ENCODE measurements at regions not wholly inside any gene's neighbourhood (a gene's known extent, or its start where the extent isn't known, plus 50 kb on each side); places are given as distances from the start of the nearest gene placed in this dataset.
A peak's percentile ranks its signal among the peaks of the same experiment; 100 is the strongest.

DNA sequence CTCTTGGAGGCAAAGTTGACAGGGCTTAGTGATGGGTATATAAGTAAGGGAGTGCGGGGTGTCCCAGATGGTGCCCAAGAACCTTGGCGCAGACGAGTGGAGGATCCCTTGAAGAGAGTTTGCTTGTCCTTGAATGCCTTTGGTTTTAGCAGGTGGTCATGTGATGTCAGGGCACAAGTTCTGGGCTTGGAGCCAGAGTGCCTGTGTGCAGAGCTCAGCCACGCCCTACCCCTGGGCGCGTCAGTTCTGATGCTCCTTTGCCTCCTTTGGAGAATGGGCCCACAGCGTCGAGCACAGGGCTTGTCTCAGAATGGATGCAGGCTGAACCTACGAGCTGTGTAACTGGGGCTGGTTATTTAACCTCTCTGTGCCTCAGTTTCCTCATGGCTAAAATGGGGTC, 412.2 kb upstream of the EEF2KMT start:
- Histone ChIP-seq H3K27ac (no peak overlapping the region), H3K4me1 (replicated peaks in 1 of 2) (peaks cover 38 to 54% of the 10 kb centered on the region in 2 donors), H3K4me3 (no peak overlapping the region)
- no peak for ATAC-seq (replicated peaks in 6 of 8)
- in situ Hi-C loops (cut with MboI; ENCODE audit: low pct_unique_long_range_greater_than_20kb in 2 of 9, low sequenced_read_pairs in 9 of 9, unreplicated experiment in 9 of 9): loop anchor here in 3 of 9 experiments (25.0 kb wide), 2 partner anchors 103 to 1128 kb away; no protein-coding TSS in a partner anchor
- 93 to 100% (median 94%) methylated on average over 2 to 5 of the region's 9 CpGs; no CpG with 5 or more reads in 6 of the 10 experiments for whole genome bisulfite sequencing, 10 experiments

GRCh38 chr16:5509336-5509735, 411.7 kb upstream of the EEF2KMT start:
- WGBS, 10 experiments: 0 to 100% (median 57%) methylated on average over 1 to 4 of the region's 7 CpGs; no CpG with 5 or more reads in 4 of the 10 experiments
- H3K27ac ChIP-seq: no peak overlapping the region
- in situ Hi-C loops (cut with MboI; ENCODE audit: low pct_unique_long_range_greater_than_20kb in 2 of 9, low sequenced_read_pairs in 9 of 9, unreplicated experiment in 9 of 9): loop anchor here in 3 of 9 experiments (25.0 kb wide), 2 partner anchors 103 to 1128 kb away; no protein-coding TSS in a partner anchor
- H3K4me3 ChIP-seq: no peak overlapping the region
- no peak for ATAC-seq (replicated peaks in 6 of 8)
- H3K4me1 ChIP-seq (replicated peaks in 1 of 2): peaks cover 38 to 59% of the 10 kb centered on the region in 2 donors

- Histone ChIP-seq H3K4me1 (replicated peaks in 1 of 2) (peaks cover 38 to 62% of the 10 kb centered on the region in 2 donors), H3K27ac (no peak overlapping the region), H3K4me3 (no peak overlapping the region)
- no peak for ATAC-seq (replicated peaks in 6 of 8)
- in situ Hi-C loops (cut with MboI; ENCODE audit: low pct_unique_long_range_greater_than_20kb in 2 of 9, low sequenced_read_pairs in 9 of 9, unreplicated experiment in 9 of 9): loop anchor here in 3 of 9 experiments (25.0 kb wide), 2 partner anchors 104 to 1129 kb away; no protein-coding TSS in a partner anchor
- WGBS, 10 experiments: 17 to 40% methylated on average over 1 to 2 of the region's 6 CpGs; no CpG with 5 or more reads in 8 of the 10 experiments
Observed at GRCh38 chr16:5508371-5508770, 410.8 kb upstream of the EEF2KMT start.

DNA sequence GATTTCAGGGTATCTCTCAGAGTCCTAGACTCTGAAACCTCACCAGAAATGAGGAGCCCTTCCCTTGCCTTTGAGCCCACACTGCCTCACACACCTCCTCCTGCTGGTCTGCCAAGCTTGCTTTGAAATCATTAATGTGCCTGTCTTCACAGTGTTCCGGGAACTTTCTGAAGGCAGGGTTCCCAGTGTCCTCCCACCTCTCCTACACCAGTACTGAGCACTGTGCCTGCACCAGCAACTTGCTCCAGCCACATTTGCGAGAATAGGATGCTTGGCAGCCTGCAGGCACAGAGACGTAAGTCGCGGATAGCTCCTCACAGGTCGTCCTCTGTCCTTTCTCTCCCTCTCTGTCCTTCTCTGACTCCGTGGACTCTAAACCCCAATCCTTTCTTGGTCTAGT, 408.4 kb upstream of the EEF2KMT start:
- 40 to 75% (median 59%) methylated on average over 1 to 6 of the region's 7 CpGs; no CpG with 5 or more reads in 4 of the 10 experiments for WGBS, 10 experiments
- no peak for ATAC-seq (replicated peaks in 6 of 8)
- in situ Hi-C loops (cut with MboI; ENCODE audit: low pct_unique_long_range_greater_than_20kb in 2 of 9, low sequenced_read_pairs in 9 of 9, unreplicated experiment in 9 of 9): loop anchor here in 3 of 9 experiments (25.0 kb wide), 2 partner anchors 106 to 1131 kb away; no protein-coding TSS in a partner anchor

DNA sequence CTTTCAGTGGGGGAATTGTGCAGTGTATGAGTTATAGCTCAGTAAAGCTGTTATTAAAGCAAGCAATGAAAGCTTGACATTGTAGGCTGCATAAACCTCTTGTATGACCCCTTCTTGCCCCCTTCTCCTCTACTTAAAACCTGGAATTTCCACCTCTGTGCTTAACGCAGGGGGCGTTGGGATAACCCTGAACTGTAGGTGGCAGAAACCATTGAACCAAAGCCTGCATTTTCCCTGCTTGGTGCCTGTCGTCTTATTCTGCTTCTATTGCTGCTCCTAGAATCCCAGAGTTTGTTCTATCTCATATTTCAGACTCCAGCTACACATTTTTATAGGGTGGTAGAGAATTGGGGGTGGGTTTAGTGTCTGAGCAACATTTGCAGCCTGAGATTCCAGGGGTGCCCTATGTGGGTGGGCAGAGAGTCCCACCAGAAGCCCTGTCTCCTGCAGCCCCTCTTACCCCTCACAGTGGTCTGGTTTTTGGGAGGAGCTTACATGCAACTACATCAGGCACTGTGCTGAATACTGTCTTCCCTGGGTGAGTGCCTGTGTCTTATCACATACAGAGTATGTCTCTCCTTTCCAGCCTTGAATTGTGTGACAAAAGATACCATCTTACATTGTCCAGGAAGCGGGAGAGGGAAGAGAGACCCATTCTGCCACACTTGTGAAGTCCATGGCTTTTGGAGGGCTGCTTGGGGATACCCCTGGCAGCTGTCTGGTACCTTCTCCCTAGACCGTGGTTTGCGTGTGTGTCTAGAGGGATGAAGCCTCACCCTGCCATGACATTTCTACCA, 407.7 kb upstream of the EEF2KMT start:
- Histone ChIP-seq H3K4me3 (no peak overlapping the region), H3K4me1 (replicated peaks in 1 of 2) (peaks cover 15 to 39% of the 10 kb centered on the region in 2 donors), H3K27ac (no peak overlapping the region)
- ATAC-seq (replicated peaks in 6 of 8): peak in 2 of 8 experiments; percentile 14 to 30
- 0 to 100% (median 27%) methylated on average over 1 to 3 of the region's 6 CpGs; no CpG with 5 or more reads in 3 of the 10 experiments for WGBS, 10 experiments
- in situ Hi-C loops (cut with MboI; ENCODE audit: low pct_unique_long_range_greater_than_20kb in 2 of 9, low sequenced_read_pairs in 9 of 9, unreplicated experiment in 9 of 9): loop anchor here in 3 of 9 experiments (25.0 kb wide), 2 partner anchors 107 to 1132 kb away; no protein-coding TSS in a partner anchor

More for the DNA sequence above, 408.4 kb upstream of the EEF2KMT start:
- Histone ChIP-seq H3K4me3 (no peak overlapping the region), H3K27ac (no peak overlapping the region), H3K4me1 (replicated peaks in 1 of 2) (peaks cover 20 to 47% of the 10 kb centered on the region in 2 donors)

GRCh38 chr16:5504064-5504781, 406.6 kb upstream of the EEF2KMT start:
- no peak overlapping the region for H3K27ac ChIP-seq
- peak in 3 of 8 experiments; percentile 10 to 12 (median 12) for ATAC-seq (replicated peaks in 6 of 8)
- 0 to 90% (median 14%) methylated on average over 1 to 6 of the region's 13 CpGs; no CpG with 5 or more reads in 3 of the 10 experiments for WGBS, 10 experiments

GRCh38 chr16:5502944-5503343, 405.3 kb upstream of the EEF2KMT start:
- WGBS, 10 experiments: 40 to 100% (median 90%) methylated on average over 1 to 4 of the region's 6 CpGs; no CpG with 5 or more reads in 1 of the 10 experiments
- in situ Hi-C loops (cut with MboI; ENCODE audit: low pct_unique_long_range_greater_than_20kb in 2 of 9, low sequenced_read_pairs in 9 of 9, unreplicated experiment in 9 of 9): loop anchor here in 3 of 9 experiments (25.0 kb wide), 2 partner anchors 109 to 1134 kb away; no protein-coding TSS in a partner anchor
- no peak for ATAC-seq (replicated peaks in 6 of 8)
- Histone ChIP-seq H3K4me3 (no peak overlapping the region), H3K4me1 (replicated peaks in 1 of 2) (peaks cover 13 to 36% of the 10 kb centered on the region in 2 donors), H3K27ac (no peak overlapping the region)

More at GRCh38 chr16:5504064-5504781, 406.6 kb upstream of the EEF2KMT start:
- Histone ChIP-seq H3K4me3 (no peak overlapping the region), H3K4me1 (replicated peaks in 1 of 2) (peaks cover 13 to 36% of the 10 kb centered on the region in 2 donors)
- in situ Hi-C loops (cut with MboI; ENCODE audit: low pct_unique_long_range_greater_than_20kb in 2 of 9, low sequenced_read_pairs in 9 of 9, unreplicated experiment in 9 of 9): loop anchor here in 3 of 9 experiments (25.0 kb wide), 2 partner anchors 108 to 1133 kb away; no protein-coding TSS in a partner anchor

DNA sequence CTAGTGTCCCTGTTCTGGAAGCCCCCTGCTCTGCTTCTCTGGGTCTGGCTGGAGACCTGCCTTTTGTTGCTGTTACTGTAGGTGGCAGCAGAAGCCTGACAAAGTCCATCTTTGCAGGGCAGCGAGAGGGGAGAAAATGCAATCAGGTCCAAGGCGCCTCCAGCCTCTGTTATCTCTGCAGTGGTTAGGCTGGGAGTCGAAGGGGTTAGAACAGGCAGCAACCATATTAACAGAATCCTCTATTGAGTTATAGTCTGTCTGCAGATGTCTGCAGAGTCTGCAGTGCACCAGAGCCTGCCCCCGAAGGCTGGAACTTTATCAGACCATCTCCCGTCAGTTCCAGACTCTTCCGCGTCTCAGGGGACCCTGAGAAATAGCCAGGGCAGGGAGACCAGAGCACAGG, 404.9 kb upstream of the EEF2KMT start:
- Histone ChIP-seq H3K27ac (peak overlapping the region in 1 of 2 donors; percentile 23), H3K4me1 (replicated peaks in 1 of 2) (peaks cover 13 to 36% of the 10 kb centered on the region in 2 donors), H3K4me3 (no peak overlapping the region)
- in situ Hi-C loops (cut with MboI; ENCODE audit: low pct_unique_long_range_greater_than_20kb in 2 of 9, low sequenced_read_pairs in 9 of 9, unreplicated experiment in 9 of 9): loop anchor here in 3 of 9 experiments (25.0 kb wide), 2 partner anchors 110 to 1135 kb away; no protein-coding TSS in a partner anchor
- ATAC-seq (replicated peaks in 6 of 8): peak in 6 of 8 experiments; percentile 15 to 94 (median 89)
- 14 to 82% (median 48%) methylated on average over 2 to 4 of the region's 7 CpGs; no CpG with 5 or more reads in 5 of the 10 experiments for WGBS, 10 experiments

DNA sequence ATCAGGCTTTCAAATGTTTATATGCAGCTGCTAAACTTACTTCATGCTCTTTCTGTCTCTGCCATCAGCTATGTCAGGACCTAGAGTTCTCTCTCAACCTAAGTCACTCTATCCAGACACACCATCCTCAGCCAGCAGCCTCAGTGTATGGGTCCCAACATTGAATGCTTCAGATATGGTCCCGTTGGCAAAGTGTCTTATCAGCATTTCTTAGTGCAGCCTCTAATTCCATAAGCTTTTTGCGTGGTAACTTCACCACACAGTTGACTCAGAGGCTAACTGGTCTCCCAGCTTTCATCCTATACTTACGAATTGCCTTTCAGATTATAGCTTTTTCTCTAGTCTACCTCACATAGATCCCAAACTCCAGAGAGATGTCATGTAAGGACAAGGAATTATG, 402.9 kb upstream of the EEF2KMT start:
- H3K4me1 ChIP-seq (replicated peaks in 1 of 2): peaks cover 5 to 25% of the 10 kb centered on the region in 2 donors
- H3K4me3 ChIP-seq: no peak overlapping the region
- in situ Hi-C loops (cut with MboI; ENCODE audit: low pct_unique_long_range_greater_than_20kb in 2 of 9, low sequenced_read_pairs in 9 of 9, unreplicated experiment in 9 of 9): loop anchor here in 3 of 9 experiments (25.0 kb wide), 2 partner anchors 112 to 1137 kb away; no protein-coding TSS in a partner anchor
- H3K27ac ChIP-seq: no peak overlapping the region
- no peak for ATAC-seq (replicated peaks in 6 of 8)
- WGBS, 10 experiments: 0 to 100% (median 12%) methylated on average over 1 to 3 of the region's 3 CpGs; no CpG with 5 or more reads in 2 of the 10 experiments

DNA sequence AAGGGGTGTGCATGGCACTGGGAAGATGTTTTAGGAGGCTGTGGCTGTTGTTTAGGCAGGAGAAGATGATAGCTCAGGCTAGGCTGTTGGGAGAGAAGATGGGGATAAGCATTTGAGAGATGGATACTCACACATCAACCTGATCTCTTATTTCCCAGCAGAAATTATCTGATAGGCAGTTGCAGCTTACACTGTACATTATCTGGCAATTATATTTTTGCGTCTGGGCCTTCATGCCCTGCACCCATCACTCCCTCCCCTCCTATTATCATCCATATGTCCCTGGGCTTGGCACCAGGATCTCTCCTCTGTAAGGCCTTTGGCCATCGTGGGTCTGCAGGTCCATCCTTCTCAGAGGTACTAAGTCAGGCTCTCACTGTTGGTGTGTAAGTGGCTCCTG, 401.0 kb upstream of the EEF2KMT start:
- whole genome bisulfite sequencing, 10 experiments: 33 to 100% (median 40%) methylated on average over 1 to 2 of the region's 2 CpGs; no CpG with 5 or more reads in 5 of the 10 experiments
- in situ Hi-C loops (cut with MboI; ENCODE audit: low pct_unique_long_range_greater_than_20kb in 2 of 9, low sequenced_read_pairs in 9 of 9, unreplicated experiment in 9 of 9): loop anchor here in 6 of 9 experiments (10.0 to 25.0 kb wide), 3 partner anchors 116 to 1139 kb away; no protein-coding TSS in a partner anchor
- H3K27ac ChIP-seq: no peak overlapping the region
- no peak overlapping the region for H3K4me3 ChIP-seq
- no peak for ATAC-seq (replicated peaks in 6 of 8)
- H3K4me1 ChIP-seq (replicated peaks in 1 of 2): peaks cover 0 to 8% of the 10 kb centered on the region in 2 donors

DNA sequence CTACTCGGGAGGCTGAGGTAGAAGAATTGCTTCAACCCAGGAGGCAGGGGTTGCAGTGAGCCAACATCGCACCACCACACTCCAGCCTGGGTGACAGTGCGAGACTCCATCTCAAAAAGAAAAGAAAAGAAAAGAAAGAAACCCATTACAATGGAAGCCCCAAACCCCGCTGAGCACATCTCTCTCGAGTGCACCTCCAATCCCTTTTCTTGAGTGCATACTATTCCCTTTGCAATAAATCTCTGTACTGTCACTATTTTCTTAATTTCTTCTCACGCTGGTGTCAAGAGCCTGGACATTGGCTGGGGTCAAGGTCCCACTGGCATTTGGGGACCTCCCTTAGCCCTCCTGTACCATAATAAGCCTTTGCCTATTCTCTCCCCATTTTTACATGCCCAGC, 398.4 kb upstream of the EEF2KMT start:
- no peak for ATAC-seq (replicated peaks in 6 of 8)
- peaks cover 0 to 2% of the 10 kb centered on the region in 2 donors for H3K4me1 ChIP-seq (replicated peaks in 1 of 2)
- in situ Hi-C loops (cut with MboI; ENCODE audit: low pct_unique_long_range_greater_than_20kb in 2 of 9, low sequenced_read_pairs in 9 of 9, unreplicated experiment in 9 of 9): loop anchor here in 6 of 9 experiments (10.0 to 25.0 kb wide), 3 partner anchors 119 to 1141 kb away; no protein-coding TSS in a partner anchor
- H3K4me3 ChIP-seq: no peak overlapping the region
- no peak overlapping the region for H3K27ac ChIP-seq
- 0 to 100% (median 58%) methylated on average over 1 to 3 of the region's 6 CpGs; no CpG with 5 or more reads in 4 of the 10 experiments for WGBS, 10 experiments

DNA sequence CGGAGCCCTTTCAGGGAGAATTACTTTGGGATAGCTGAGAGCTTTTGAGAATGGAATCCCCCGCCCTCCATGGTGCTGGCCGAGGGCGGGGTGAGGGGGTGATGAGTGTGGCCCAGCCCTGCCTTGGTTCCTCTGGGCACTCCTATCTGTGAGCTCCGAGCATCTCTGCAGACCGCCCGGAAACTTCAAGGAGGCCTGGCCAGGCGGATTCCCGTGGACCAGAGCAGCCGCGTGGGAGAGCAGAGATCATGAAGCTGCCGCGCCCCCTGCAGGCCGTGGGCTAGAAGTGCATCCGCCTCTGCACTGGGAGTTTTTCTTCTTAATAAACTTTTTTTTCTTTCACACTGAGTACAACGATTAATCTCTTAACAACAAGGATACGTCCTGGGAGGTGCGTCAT, 392.9 kb upstream of the EEF2KMT start:
- H3K4me3 ChIP-seq: no peak overlapping the region
- in situ Hi-C loops (cut with MboI; ENCODE audit: low pct_unique_long_range_greater_than_20kb in 2 of 9, low sequenced_read_pairs in 9 of 9, unreplicated experiment in 9 of 9): loop anchor here in 6 of 9 experiments (10.0 to 25.0 kb wide), 3 partner anchors 124 to 1147 kb away; no protein-coding TSS in a partner anchor
- H3K4me1 ChIP-seq (replicated peaks in 1 of 2): no peaks in the 10 kb centered on the region
- peak in 6 of 8 experiments; percentile 28 to 84 (median 73) for ATAC-seq (replicated peaks in 6 of 8)
- no peak overlapping the region for H3K27ac ChIP-seq
- WGBS, 10 experiments: 0 to 60% (median 7%) methylated on average over 2 to 11 of the region's 18 CpGs; no CpG with 5 or more reads in 2 of the 10 experiments

Measured in motor neuron (in vitro differentiated cells).